GM21529 (cell line): ENCODE measurements at regions not wholly inside any gene's neighbourhood (a gene's known extent, or its start where the extent isn't known, plus 50 kb on each side); places are given as distances from the start of the nearest gene placed in this dataset.

ENCODE experiments used
- ATAC-seq: cut with Tn5 transposase; IDR thresholded peaks from one replicate; pipeline ENCODE4 v1.9.1; 2021; ENCODE audit not compliant: unreplicated experiment

GRCh38 chr5:117473165-117473564, 898.5 kb upstream of the SEMA6A start:
- no peak for ATAC-seq

- no peak for ATAC-seq
These were observed 889.4 kb upstream of the SEMA6A start for GRCh38 chr5:117463881-117464570.

GRCh38 chr5:117461966-117462365, 887.3 kb upstream of the SEMA6A start:
- ATAC-seq, result no peak

GRCh38 chr5:117461403-117461802, 886.8 kb upstream of the SEMA6A start:
- peak; percentile 75 for ATAC-seq

- no peak for ATAC-seq
These were observed 883.0 kb upstream of the SEMA6A start for GRCh38 chr5:117457656-117458055.

- no peak for ATAC-seq
These were observed 882.3 kb upstream of the SEMA6A start for GRCh38 chr5:117456866-117457470.

- ATAC-seq, result peak; percentile 46
These were observed 880.9 kb upstream of the SEMA6A start for GRCh38 chr5:117455236-117456233.

- ATAC-seq, result peak; percentile 88
These were observed 880.1 kb upstream of the SEMA6A start for GRCh38 chr5:117454716-117455212.

- ATAC-seq, result no peak
These were observed 862.2 kb upstream of the SEMA6A start for GRCh38 chr5:117436846-117437245.

GRCh38 chr5:117435203-117435602, 860.6 kb upstream of the SEMA6A start:
- ATAC-seq, result no peak

- no peak for ATAC-seq
These were observed 859.6 kb upstream of the SEMA6A start for GRCh38 chr5:117434254-117434653.

- ATAC-seq, result no peak
These were observed 859.2 kb upstream of the SEMA6A start for GRCh38 chr5:117433818-117434217.

- ATAC-seq, result no peak
These were observed 856.5 kb upstream of the SEMA6A start for GRCh38 chr5:117431091-117431490.

- no peak for ATAC-seq
These were observed 850.5 kb upstream of the SEMA6A start for GRCh38 chr5:117425163-117425562.

GRCh38 chr5:117424559-117424958, 849.9 kb upstream of the SEMA6A start:
- no peak for ATAC-seq

GRCh38 chr5:117417501-117417900, 842.9 kb upstream of the SEMA6A start:
- ATAC-seq, result no peak

- ATAC-seq, result no peak
These were observed 840.3 kb upstream of the SEMA6A start for GRCh38 chr5:117414926-117415325.

GRCh38 chr5:117411701-117412100, 837.1 kb upstream of the SEMA6A start:
- ATAC-seq, result no peak

GRCh38 chr5:117405197-117405596, 830.6 kb upstream of the SEMA6A start:
- no peak for ATAC-seq

GRCh38 chr5:117394506-117395157, 820.0 kb upstream of the SEMA6A start:
- no peak for ATAC-seq

GRCh38 chr5:117393125-117393524, 818.5 kb upstream of the SEMA6A start:
- ATAC-seq, result no peak
